ENCODE measurements at regions not wholly inside any gene's neighbourhood (a gene's known extent, or its start where the extent isn't known, plus 50 kb on each side); places are given as distances from the start of the nearest gene placed in this dataset.

DNA sequence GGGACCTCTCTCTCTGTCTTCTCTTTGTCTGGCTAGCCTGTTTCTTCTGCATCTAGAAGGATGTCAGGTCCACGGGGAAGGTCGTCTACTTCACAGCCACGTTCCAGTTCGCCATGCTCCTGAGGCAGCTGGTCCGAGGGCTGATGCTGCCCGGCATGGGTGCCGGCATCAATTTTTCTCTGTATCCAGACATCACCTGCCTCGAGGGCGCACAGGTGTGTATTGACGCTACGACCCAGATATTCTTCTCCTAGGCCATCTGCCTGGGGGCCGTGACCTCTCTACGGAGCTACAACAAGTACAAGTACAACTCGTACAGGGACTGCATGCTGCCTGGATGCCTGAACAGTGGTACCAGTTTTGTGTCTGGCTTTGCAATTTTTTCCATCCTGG, 841.6 kb upstream of the TMPRSS15 start:
- no peaks in the 10 kb centered on the region for H3K4me1 ChIP-seq
- TF ChIP-seq POLR2AphosphoS5 (IDR thresholded peaks at IDR 0.05): no peak
- TF ChIP-seq, protein P1, sequence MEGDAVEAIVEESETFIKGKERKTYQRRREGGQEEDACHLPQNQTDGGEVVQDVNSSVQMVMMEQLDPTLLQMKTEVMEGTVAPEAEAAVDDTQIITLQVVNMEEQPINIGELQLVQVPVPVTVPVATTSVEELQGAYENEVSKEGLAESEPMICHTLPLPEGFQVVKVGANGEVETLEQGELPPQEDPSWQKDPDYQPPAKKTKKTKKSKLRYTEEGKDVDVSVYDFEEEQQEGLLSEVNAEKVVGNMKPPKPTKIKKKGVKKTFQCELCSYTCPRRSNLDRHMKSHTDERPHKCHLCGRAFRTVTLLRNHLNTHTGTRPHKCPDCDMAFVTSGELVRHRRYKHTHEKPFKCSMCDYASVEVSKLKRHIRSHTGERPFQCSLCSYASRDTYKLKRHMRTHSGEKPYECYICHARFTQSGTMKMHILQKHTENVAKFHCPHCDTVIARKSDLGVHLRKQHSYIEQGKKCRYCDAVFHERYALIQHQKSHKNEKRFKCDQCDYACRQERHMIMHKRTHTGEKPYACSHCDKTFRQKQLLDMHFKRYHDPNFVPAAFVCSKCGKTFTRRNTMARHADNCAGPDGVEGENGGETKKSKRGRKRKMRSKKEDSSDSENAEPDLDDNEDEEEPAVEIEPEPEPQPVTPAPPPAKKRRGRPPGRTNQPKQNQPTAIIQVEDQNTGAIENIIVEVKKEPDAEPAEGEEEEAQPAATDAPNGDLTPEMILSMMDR (IDR thresholded peaks at IDR 0.05): no peak
- no peak for TF ChIP-seq POLR2A (IDR thresholded peaks at IDR 0.05)
- TF ChIP-seq EP300 (IDR thresholded peaks at IDR 0.05; ENCODE audit: low read depth): no peak
- intact Hi-C loops (cut with DNase I; ENCODE audit: low total_unique reads) (no loop called here), in situ Hi-C loops (cut with MboI; ENCODE audit: low pct_ligation_motif_present in 1 of 4, low pct_unique_long_range_greater_than_20kb in 1 of 4, low sequenced_read_pairs in 3 of 4) (no loop called here)
- no peak for DNase-seq
- no peak overlapping the region for H3K4me3 ChIP-seq
- no peaks in the 10 kb centered on the region for H3K36me3 ChIP-seq
- H3K9me3 ChIP-seq: no peaks in the 10 kb centered on the region
- H3K27me3 ChIP-seq: no peaks in the 10 kb centered on the region
- 60 to 92% methylated on average over 1 to 14 of the region's 14 CpGs for whole genome bisulfite sequencing, 2 donors (ENCODE audit: low coverage in 1 of 2)
- no peak overlapping the region for H3K27ac ChIP-seq

DNA sequence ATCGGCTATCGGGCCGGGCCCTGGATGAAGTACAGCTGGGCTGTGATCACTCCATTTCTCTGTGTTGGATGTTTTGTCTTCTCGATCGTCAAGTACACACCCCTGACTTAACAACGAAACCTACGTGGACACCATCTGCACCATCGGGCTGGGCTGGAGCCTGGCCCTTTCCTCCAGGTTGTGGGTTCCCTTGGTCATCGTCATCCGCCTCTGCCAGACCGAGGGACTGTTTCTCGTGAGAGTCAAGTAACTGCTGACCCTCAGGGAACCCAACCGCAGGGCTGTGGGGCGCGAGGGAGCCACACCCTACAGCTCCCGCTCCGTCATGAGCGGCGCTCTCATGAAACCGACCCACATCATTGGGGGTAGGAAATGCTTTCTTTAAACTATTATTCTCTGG, 842.4 kb upstream of the TMPRSS15 start:
- in situ Hi-C loops (cut with MboI; ENCODE audit: low pct_ligation_motif_present in 1 of 4, low pct_unique_long_range_greater_than_20kb in 1 of 4, low sequenced_read_pairs in 3 of 4) (no loop called here), intact Hi-C loops (cut with DNase I; ENCODE audit: low total_unique reads) (no loop called here)
- no peaks in the 10 kb centered on the region for H3K36me3 ChIP-seq
- TF ChIP-seq POLR2A (IDR thresholded peaks at IDR 0.05) (no peak), POLR2AphosphoS5 (IDR thresholded peaks at IDR 0.05) (no peak), EP300 (IDR thresholded peaks at IDR 0.05; ENCODE audit: low read depth) (no peak)
- TF ChIP-seq, protein P1 (IDR thresholded peaks at IDR 0.05): no peak
- no peaks in the 10 kb centered on the region for H3K9me3 ChIP-seq
- 93% methylated on average over 3 to 20 of the region's 20 CpGs for WGBS, 2 donors (ENCODE audit: low coverage in 1 of 2)
- no peak for DNase-seq
- H3K4me1 ChIP-seq: no peaks in the 10 kb centered on the region
- H3K27me3 ChIP-seq: no peaks in the 10 kb centered on the region
- no peak overlapping the region for H3K27ac ChIP-seq
- H3K4me3 ChIP-seq: no peak overlapping the region

DNA sequence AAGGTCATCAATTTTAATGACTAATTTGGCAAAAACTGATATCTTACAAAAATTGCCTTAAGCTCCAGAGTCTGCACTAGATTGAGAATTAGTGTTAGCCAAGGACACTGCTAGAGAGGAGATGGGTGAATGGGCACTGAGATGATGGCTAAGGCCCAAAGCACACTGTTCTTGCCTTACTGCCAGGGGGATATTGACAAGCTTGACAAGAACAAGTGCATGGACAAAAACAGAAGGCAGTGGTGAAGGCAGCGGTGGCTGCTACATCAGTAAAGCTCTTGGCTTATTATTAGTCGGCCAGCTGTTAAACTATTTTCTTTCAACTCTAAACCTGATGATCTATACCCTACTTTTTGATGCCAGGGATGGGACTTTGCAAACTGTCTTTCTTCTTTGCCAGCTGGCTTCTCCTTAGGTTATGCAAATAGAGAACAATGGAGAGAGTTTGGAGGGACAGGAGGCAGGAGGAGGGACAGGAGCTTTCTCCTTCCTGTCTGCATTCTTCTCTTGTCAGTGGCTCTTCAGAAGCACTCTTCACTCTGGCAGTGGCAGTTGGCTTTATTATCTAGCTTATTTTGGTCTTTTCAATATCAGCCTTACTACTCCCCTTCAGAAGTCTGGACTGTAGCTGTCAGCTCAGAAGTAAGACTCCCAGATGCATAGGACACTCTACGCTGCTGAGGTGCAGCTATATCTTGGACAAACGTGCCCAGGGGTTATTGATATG, 853.5 kb upstream of the TMPRSS15 start:
- Histone ChIP-seq H3K4me3 (no peak overlapping the region), H3K27ac (no peak overlapping the region), H3K27me3 (no peaks in the 10 kb centered on the region), H3K9me3 (no peaks in the 10 kb centered on the region), H3K4me1 (no peaks in the 10 kb centered on the region), H3K36me3 (no peaks in the 10 kb centered on the region)
- TF ChIP-seq POLR2A (IDR thresholded peaks at IDR 0.05) (no peak), EP300 (IDR thresholded peaks at IDR 0.05; ENCODE audit: low read depth) (no peak), POLR2AphosphoS5 (IDR thresholded peaks at IDR 0.05) (no peak)
- TF ChIP-seq, protein P1 (IDR thresholded peaks at IDR 0.05): no peak
- no peak for DNase-seq
- WGBS, 2 donors (ENCODE audit: low coverage in 1 of 2): 54 to 77% methylated on average over 2 to 4 of the region's 4 CpGs
- intact Hi-C loops (cut with DNase I; ENCODE audit: low total_unique reads): no loop called here
- in situ Hi-C loops (cut with MboI; ENCODE audit: low pct_ligation_motif_present in 1 of 4, low pct_unique_long_range_greater_than_20kb in 1 of 4, low sequenced_read_pairs in 3 of 4): no loop called here

DNA sequence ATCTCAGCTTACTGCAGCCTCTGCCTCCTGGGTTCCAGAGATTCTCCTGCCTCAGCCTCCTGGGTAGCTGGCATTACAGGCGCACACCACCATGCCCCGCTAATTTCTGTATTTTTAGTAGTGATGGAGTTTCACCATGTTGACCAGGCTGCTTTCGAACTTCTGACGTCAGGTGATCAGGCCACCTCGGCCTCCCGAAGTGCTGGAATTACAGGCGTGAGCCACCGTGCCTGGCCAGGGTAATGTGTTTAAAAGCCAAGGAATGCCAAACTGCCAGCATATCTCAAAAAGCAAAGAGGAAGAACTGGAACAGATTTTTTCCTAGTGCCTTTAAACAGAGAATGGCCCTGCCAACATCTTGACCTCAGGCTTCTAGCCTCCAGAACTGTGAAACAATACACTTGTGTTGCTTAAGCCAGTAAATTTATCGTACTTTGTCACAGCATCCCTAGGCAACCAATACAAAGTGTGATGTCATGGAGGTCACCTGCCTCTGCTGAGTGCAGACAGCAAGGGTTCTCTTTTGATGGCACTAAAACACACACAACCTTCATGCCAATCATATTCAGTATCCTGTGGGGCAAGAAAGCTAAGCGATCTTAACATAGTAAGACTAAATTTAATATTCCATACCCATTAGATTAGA, 858.3 kb upstream of the TMPRSS15 start:
- H3K27me3 ChIP-seq: no peaks in the 10 kb centered on the region
- WGBS, 2 donors (ENCODE audit: low coverage in 1 of 2): 90 to 100% methylated on average over 1 to 10 of the region's 10 CpGs
- intact Hi-C loops (cut with DNase I; ENCODE audit: low total_unique reads) (no loop called here), in situ Hi-C loops (cut with MboI; ENCODE audit: low pct_ligation_motif_present in 1 of 4, low pct_unique_long_range_greater_than_20kb in 1 of 4, low sequenced_read_pairs in 3 of 4) (no loop called here)
- H3K36me3 ChIP-seq: no peaks in the 10 kb centered on the region
- TF ChIP-seq POLR2AphosphoS5 (IDR thresholded peaks at IDR 0.05) (no peak), POLR2A (IDR thresholded peaks at IDR 0.05) (no peak)
- H3K4me3 ChIP-seq: no peak overlapping the region
- DNase-seq: no peak
- H3K27ac ChIP-seq: no peak overlapping the region
- no peaks in the 10 kb centered on the region for H3K9me3 ChIP-seq
- no peaks in the 10 kb centered on the region for H3K4me1 ChIP-seq
